GM12878 (cell line): ENCODE measurements at regions not wholly inside any gene's neighbourhood (a gene's known extent, or its start where the extent isn't known, plus 50 kb on each side); places are given as distances from the start of the nearest gene placed in this dataset.

Experiments used
- ATAC-seq: fragments of 200-7000 bp; cut with Tn5 transposase; 3 replicates; pipeline ENCODE4 v1.9.1; 2020; ENCODE audit warnings: mild to moderate bottlenecking, moderate library complexity
- BruUV-seq: library from RNA; stranded (reverse); fragments of 400-500 nt; replicated peaks from 2 replicates; lab custom pipeline; 2021; lab: Mats Ljungman, UMichigan
- CTCF ChIA-PET: fragments of 300-600 bp; sonication (Branson Sonifier 250); formaldehyde crosslinking; extraction: SDS; loops from one replicate; lab custom pipeline; 2021; ENCODE audit warnings: inconsistent platforms; lab: Yijun Ruan, JAX
- POLR2A ChIA-PET: fragments of 350-600 bp; formaldehyde crosslinking; extraction: SDS; loops from one replicate; lab custom pipeline; 2021; ENCODE audit warnings: inconsistent platforms; lab: Charles Lee
- RAD21 ChIA-PET: fragments of 300-600 bp; sonication (Branson Sonifier 250); formaldehyde crosslinking; loops from one replicate; lab custom pipeline; 2023; ENCODE audit warnings: antibody characterized with exemption; ENCODE audit not compliant: unreplicated experiment; lab: Charles Lee
- SMC1A ChIA-PET: fragments of 300-600 bp; sonication (Branson Sonifier 250); formaldehyde crosslinking; loops from one replicate; lab custom pipeline; 2023; ENCODE audit not compliant: unreplicated experiment, uncharacterized antibody; lab: Charles Lee
- DNase-seq: peaks from one replicate; pipeline ENCODE4 v3.0.0-alpha.2; 2011; ENCODE audit warnings: low read depth, low spot score
- FAIRE-seq: peaks from 3 replicates; lab custom pipeline; 2011; peaks lifted over from hg19 to GRCh38; lab: Jason Lieb, UNC
- H2AFZ ChIP-seq: 2 replicates; pipeline ENCODE4 v1.6.0; 2011; ENCODE audit warnings: low read depth, low read length, control low read depth; ENCODE audit not compliant: control insufficient read depth
- H3K27ac ChIP-seq: 2 replicates; pipeline ENCODE4 v1.5.1; 2011; ENCODE audit warnings: control low read depth; ENCODE audit not compliant: control insufficient read depth, insufficient read depth
- H3K27me3 ChIP-seq, 2 experiments: replicated peaks in 1 of 2; 2 replicates each; pipeline versions ENCODE4 v1.6.0 to v1.6.1; 2011; ENCODE audit warnings: low read length in 1 of 2; ENCODE audit not compliant: control insufficient read depth in 2 of 2, insufficient read depth in 2 of 2
- H3K36me3 ChIP-seq, 2 experiments: 2 replicates each; pipeline ENCODE4 v1.5.1; 2011; ENCODE audit warnings: low read length in 1 of 2; ENCODE audit not compliant: control insufficient read depth in 2 of 2, insufficient read depth in 2 of 2
- H3K4me1 ChIP-seq: 2 replicates; pipeline ENCODE4 v1.6.1; 2011; ENCODE audit warnings: mild to moderate bottlenecking, low read length, moderate library complexity, mixed read lengths; ENCODE audit not compliant: control insufficient read depth, insufficient read depth
- H3K4me2 ChIP-seq: 2 replicates; pipeline ENCODE4 v1.6.0; 2011; ENCODE audit warnings: control low read depth; ENCODE audit not compliant: control insufficient read depth, insufficient read depth
- H3K4me3 ChIP-seq: fragments of 200-600 bp; sonication (generic); 2 replicates; pipeline ENCODE4 v1.5.1; 2016
- H3K79me2 ChIP-seq: 2 replicates; pipeline ENCODE4 v1.6.0; 2011; ENCODE audit warnings: low read length; ENCODE audit not compliant: control insufficient read depth, insufficient read depth
- H3K9ac ChIP-seq: 2 replicates; pipeline ENCODE4 v1.8.0; 2011; ENCODE audit warnings: low read length, control low read depth, mixed read lengths; ENCODE audit not compliant: control insufficient read depth, insufficient read depth
- H3K9me3 ChIP-seq: replicated peaks from 3 replicates; pipeline ENCODE4 v1.5.1; 2011; ENCODE audit warnings: mild to moderate bottlenecking, low read length; ENCODE audit not compliant: control insufficient read depth, insufficient read depth
- H4K20me1 ChIP-seq: 2 replicates; pipeline ENCODE4 v1.6.0; 2011; ENCODE audit not compliant: control insufficient read depth, insufficient read depth
- BCLAF1 ChIP-seq: fragments of 450-650 bp; IDR thresholded peaks from 2 replicates; pipeline ENCODE4 v1.6.1; 2017; ENCODE audit warnings: antibody characterized with exemption, mild to moderate bottlenecking, moderate library complexity
- CHD1 ChIP-seq: IDR thresholded peaks from 2 replicates; pipeline ENCODE4 v1.6.1; 2012; ENCODE audit warnings: low read depth, low read length, improper control_type of control experiment
- CHD4 ChIP-seq: fragments of 200-600 bp; sonication (generic); IDR thresholded peaks from 2 replicates; pipeline ENCODE4 v1.6.1; 2016; ENCODE audit warnings: mild to moderate bottlenecking
- ETV6 ChIP-seq, 2 experiments: fragments of 450-650 bp in 1 of 2; IDR thresholded peaks in 1 of 2; conservative IDR thresholded peaks in 1 of 2; 2 replicates each; pipeline ENCODE4 v1.6.1; 2014; ENCODE audit warnings: antibody characterized with exemption in 1 of 2, borderline replicate concordance in 1 of 2, low read depth in 1 of 2, mild to moderate bottlenecking in 1 of 2, moderate library complexity in 1 of 2
- MEF2A ChIP-seq: IDR thresholded peaks from 2 replicates; pipeline ENCODE4 v1.6.1; 2011; ENCODE audit warnings: low read depth, mild to moderate bottlenecking, low read length, moderate library complexity; ENCODE audit not compliant: insufficient read depth
- MEF2B ChIP-seq: fragments of 450-650 bp; IDR thresholded peaks from 2 replicates; pipeline ENCODE4 v1.6.1; 2018; ENCODE audit warnings: mild to moderate bottlenecking, moderate library complexity; ENCODE audit not compliant: partially characterized antibody, poor library complexity, severe bottlenecking
- MTA3 ChIP-seq: IDR thresholded peaks from 2 replicates; pipeline ENCODE4 v1.6.1; 2012; ENCODE audit warnings: low read length, inconsistent platforms, borderline replicate concordance
- NFYA ChIP-seq: IDR thresholded peaks from 2 replicates; pipeline ENCODE4 v1.6.1; 2011; ENCODE audit warnings: low read depth, mild to moderate bottlenecking, low read length, improper control_type of control experiment, borderline replicate concordance
- RAD51 ChIP-seq: fragments of 450-650 bp; IDR thresholded peaks from 2 replicates; pipeline ENCODE4 v1.6.1; 2016; ENCODE audit warnings: moderate library complexity, mild to moderate bottlenecking, inconsistent platforms
- SIN3A ChIP-seq: IDR thresholded peaks from 2 replicates; pipeline ENCODE4 v1.6.1; 2012; ENCODE audit warnings: low read depth, low read length, improper control_type of control experiment
- ZZZ3 ChIP-seq: IDR thresholded peaks from 2 replicates; pipeline ENCODE4 v1.6.1; 2011; ENCODE audit warnings: low read depth; ENCODE audit not compliant: control insufficient read depth, insufficient read length
- WGBS: methylation state at CpG from one replicate; pipeline ENCODE4 v1.1.6; 2016; ENCODE audit warnings: low lambda C conversion rate; ENCODE audit not compliant: insufficient replicate concordance, insufficient coverage; ENCODE audit errors: missing lambda C conversion rate; 5-methylcytosine and 5-hydroxymethylcytosine counted together
- in situ Hi-C: fragments of 300-500 bp; cut with MboI; formaldehyde crosslinking; loops from 9 replicates; pipeline ENCODE4 v1.14.3; 2018; ENCODE audit warnings: mixed read lengths
- intact Hi-C: fragments of 100-400 bp; cut with micrococcal nuclease; formaldehyde crosslinking; loops from one replicate; pipeline ENCODE4 v1.14.2; 2022; ENCODE audit not compliant: unreplicated experiment
- TF ChIP-seq, protein P1 (sequence below): IDR thresholded peaks from 2 replicates; pipeline ENCODE4 v1.6.1; 2011; ENCODE audit warnings: low read depth, mild to moderate bottlenecking, low read length, moderate library complexity, borderline replicate concordance; ENCODE audit errors: extremely low read depth
- TF ChIP-seq, protein P2 (sequence below): IDR thresholded peaks from 2 replicates; pipeline ENCODE4 v1.6.1; 2012; ENCODE audit warnings: improper control_type of control experiment, low read depth, low read length; ENCODE audit not compliant: insufficient replicate concordance

DNA sequence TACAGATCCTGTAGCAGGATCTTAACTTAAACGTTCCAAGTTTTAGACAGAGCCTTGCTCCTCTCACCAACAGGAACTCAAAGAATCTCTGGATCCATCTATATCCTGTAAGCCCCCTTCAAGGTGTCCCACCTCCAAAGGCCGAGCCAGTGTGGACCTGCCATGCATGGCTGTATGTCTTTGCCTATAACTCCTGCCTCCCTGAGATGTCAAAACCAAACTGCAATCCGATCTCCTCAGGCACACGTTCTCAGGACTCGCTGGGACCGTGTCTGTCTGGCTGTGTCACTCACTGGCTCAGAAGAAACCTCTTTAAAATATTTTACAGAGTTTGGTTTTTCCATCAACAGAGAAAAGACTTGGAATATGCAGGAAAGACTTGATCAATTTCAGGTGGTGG lies 51.4 kb upstream of the FAM20C start (continued):
- TF ChIP-seq CHD1 = no peak
- no peak for TF ChIP-seq BCLAF1
- TF ChIP-seq SIN3A = no peak
- no peak for TF ChIP-seq NFYA
- no peak for TF ChIP-seq MEF2B
- TF ChIP-seq ETV6 (conservative IDR thresholded peaks at IDR 0.05 in 1 of 2, IDR thresholded peaks at IDR 0.05 in 1 of 2; ENCODE audit: borderline replicate concordance in 1 of 2, low read depth in 1 of 2) = no peak

GRCh38 chr7:142248-142941 lies 50.0 kb upstream of the FAM20C start:
- no peak for FAIRE-seq
- DNase-seq = no peak
- in situ Hi-C loops (no loop called here), intact Hi-C loops (no loop called here)
- RAD21 ChIA-PET = no interaction called here
- BruUV-seq = no TSS peak
- H4K20me1 ChIP-seq = no peaks in the 10 kb centered on the region
- no peaks in the 10 kb centered on the region for H3K36me3 ChIP-seq
- H3K79me2 ChIP-seq = no peaks in the 10 kb centered on the region
- WGBS = 72% methylated on average over 12 of the region's 12 CpGs
- peaks cover 9% of the 10 kb centered on the region for H3K4me1 ChIP-seq
- no peak overlapping the region for H3K27ac ChIP-seq
- H3K9ac ChIP-seq = no peak overlapping the region
- POLR2A ChIA-PET = no interaction called here
- no peak overlapping the region for H2AFZ ChIP-seq
- H3K9me3 ChIP-seq = no peaks in the 10 kb centered on the region
- CTCF ChIA-PET = no interaction called here
- H3K4me2 ChIP-seq = no peak overlapping the region
- ATAC-seq = no peak
- SMC1A ChIA-PET = no interaction called here
- no peak overlapping the region for H3K4me3 ChIP-seq
- no peaks in the 10 kb centered on the region for H3K27me3 ChIP-seq
- TF ChIP-seq, protein P1, sequence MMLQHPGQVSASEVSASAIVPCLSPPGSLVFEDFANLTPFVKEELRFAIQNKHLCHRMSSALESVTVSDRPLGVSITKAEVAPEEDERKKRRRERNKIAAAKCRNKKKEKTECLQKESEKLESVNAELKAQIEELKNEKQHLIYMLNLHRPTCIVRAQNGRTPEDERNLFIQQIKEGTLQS = no peak
- TF ChIP-seq CHD4 (no peak), MEF2A (no peak), NFYA (no peak), MTA3 (no peak), ZZZ3 (no peak), RAD51 (no peak)
- TF ChIP-seq, protein P2, sequence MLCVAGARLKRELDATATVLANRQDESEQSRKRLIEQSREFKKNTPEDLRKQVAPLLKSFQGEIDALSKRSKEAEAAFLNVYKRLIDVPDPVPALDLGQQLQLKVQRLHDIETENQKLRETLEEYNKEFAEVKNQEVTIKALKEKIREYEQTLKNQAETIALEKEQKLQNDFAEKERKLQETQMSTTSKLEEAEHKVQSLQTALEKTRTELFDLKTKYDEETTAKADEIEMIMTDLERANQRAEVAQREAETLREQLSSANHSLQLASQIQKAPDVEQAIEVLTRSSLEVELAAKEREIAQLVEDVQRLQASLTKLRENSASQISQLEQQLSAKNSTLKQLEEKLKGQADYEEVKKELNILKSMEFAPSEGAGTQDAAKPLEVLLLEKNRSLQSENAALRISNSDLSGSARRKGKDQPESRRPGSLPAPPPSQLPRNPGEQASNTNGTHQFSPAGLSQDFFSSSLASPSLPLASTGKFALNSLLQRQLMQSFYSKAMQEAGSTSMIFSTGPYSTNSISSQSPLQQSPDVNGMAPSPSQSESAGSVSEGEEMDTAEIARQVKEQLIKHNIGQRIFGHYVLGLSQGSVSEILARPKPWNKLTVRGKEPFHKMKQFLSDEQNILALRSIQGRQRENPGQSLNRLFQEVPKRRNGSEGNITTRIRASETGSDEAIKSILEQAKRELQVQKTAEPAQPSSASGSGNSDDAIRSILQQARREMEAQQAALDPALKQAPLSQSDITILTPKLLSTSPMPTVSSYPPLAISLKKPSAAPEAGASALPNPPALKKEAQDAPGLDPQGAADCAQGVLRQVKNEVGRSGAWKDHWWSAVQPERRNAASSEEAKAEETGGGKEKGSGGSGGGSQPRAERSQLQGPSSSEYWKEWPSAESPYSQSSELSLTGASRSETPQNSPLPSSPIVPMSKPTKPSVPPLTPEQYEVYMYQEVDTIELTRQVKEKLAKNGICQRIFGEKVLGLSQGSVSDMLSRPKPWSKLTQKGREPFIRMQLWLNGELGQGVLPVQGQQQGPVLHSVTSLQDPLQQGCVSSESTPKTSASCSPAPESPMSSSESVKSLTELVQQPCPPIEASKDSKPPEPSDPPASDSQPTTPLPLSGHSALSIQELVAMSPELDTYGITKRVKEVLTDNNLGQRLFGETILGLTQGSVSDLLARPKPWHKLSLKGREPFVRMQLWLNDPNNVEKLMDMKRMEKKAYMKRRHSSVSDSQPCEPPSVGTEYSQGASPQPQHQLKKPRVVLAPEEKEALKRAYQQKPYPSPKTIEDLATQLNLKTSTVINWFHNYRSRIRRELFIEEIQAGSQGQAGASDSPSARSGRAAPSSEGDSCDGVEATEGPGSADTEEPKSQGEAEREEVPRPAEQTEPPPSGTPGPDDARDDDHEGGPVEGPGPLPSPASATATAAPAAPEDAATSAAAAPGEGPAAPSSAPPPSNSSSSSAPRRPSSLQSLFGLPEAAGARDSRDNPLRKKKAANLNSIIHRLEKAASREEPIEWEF = no peak
